ENCODE measurements at regions not wholly inside any gene's neighbourhood (a gene's known extent, or its start where the extent isn't known, plus 50 kb on each side); places are given as distances from the start of the nearest gene placed in this dataset.
"Not testable (repeated sequence)": the region's sequence is repeated elsewhere in the genome, so short reads cannot be mapped to it uniquely, and the experiment has no call there.

GRCh38 chr4:104382961-104383360, 111.7 kb downstream of the CXXC4 start:
- H3K9me3 Mint-ChIP-seq (ENCODE audit: low read depth): peaks cover 15% of the 10 kb centered on the region
- H3K36me3 Mint-ChIP-seq (ENCODE audit: low read depth): no peaks in the 10 kb centered on the region
- intact Hi-C loops (cut with DNase I, micrococcal nuclease): no loop called here
- POLR2A ChIA-PET: no interaction called here
- no peaks in the 10 kb centered on the region for H3K27me3 Mint-ChIP-seq
- no peak for ATAC-seq
- no peaks in the 10 kb centered on the region for H3K4me1 Mint-ChIP-seq
- H3K4me3 Mint-ChIP-seq: no peak overlapping the region
- CTCF ChIA-PET: no interaction called here
- no peak overlapping the region for H3K27ac Mint-ChIP-seq
- DNase-seq: no peak

- no peak for ATAC-seq
- POLR2A ChIA-PET: no interaction called here
- Mint-ChIP-seq H3K27me3 (no peaks in the 10 kb centered on the region), H3K9me3 (ENCODE audit: low read depth) (peaks cover 15% of the 10 kb centered on the region), H3K4me3 (no peak overlapping the region), H3K27ac (no peak overlapping the region), H3K4me1 (no peaks in the 10 kb centered on the region), H3K36me3 (ENCODE audit: low read depth) (no peaks in the 10 kb centered on the region)
- no peak for DNase-seq
- intact Hi-C loops (cut with DNase I, micrococcal nuclease): no loop called here
- CTCF ChIA-PET: no interaction called here
Observed at GRCh38 chr4:104381729-104382128, 113.0 kb downstream of the CXXC4 start.

- DNase-seq: no peak
- POLR2A ChIA-PET: no interaction called here
- Mint-ChIP-seq H3K27me3 (no peaks in the 10 kb centered on the region), H3K4me1 (no peaks in the 10 kb centered on the region), H3K27ac (no peak overlapping the region), H3K4me3 (no peak overlapping the region), H3K36me3 (ENCODE audit: low read depth) (no peaks in the 10 kb centered on the region), H3K9me3 (ENCODE audit: low read depth) (peaks cover 9% of the 10 kb centered on the region)
- CTCF ChIA-PET: interaction anchor here (1.0 kb wide), 1 partner anchor 10 kb away, joined by 4 read pairs; no protein-coding TSS in a partner anchor
- intact Hi-C loops (cut with DNase I, micrococcal nuclease): no loop called here
- no peak for ATAC-seq
Observed at GRCh38 chr4:104365618-104366017, 129.1 kb downstream of the CXXC4 start.

GRCh38 chr4:104353481-104353880, 141.2 kb downstream of the CXXC4 start:
- H3K4me3 Mint-ChIP-seq: no peak overlapping the region
- peaks cover 1% of the 10 kb centered on the region for H3K36me3 Mint-ChIP-seq (ENCODE audit: low read depth)
- POLR2A ChIA-PET: no interaction called here
- no peaks in the 10 kb centered on the region for H3K27me3 Mint-ChIP-seq
- DNase-seq (no peak), ATAC-seq (no peak)
- CTCF ChIA-PET: no interaction called here
- H3K9me3 Mint-ChIP-seq (ENCODE audit: low read depth): peaks cover 25% of the 10 kb centered on the region
- intact Hi-C loops (cut with DNase I, micrococcal nuclease): no loop called here
- H3K4me1 Mint-ChIP-seq: no peaks in the 10 kb centered on the region
- no peak overlapping the region for H3K27ac Mint-ChIP-seq

- H3K36me3 Mint-ChIP-seq (ENCODE audit: low read depth): peaks cover 1% of the 10 kb centered on the region
- no peak overlapping the region for H3K27ac Mint-ChIP-seq
- ATAC-seq: no peak
- peaks cover 24% of the 10 kb centered on the region for H3K9me3 Mint-ChIP-seq (ENCODE audit: low read depth)
- no peak for DNase-seq
- intact Hi-C loops (cut with DNase I, micrococcal nuclease): no loop called here
- H3K27me3 Mint-ChIP-seq: no peaks in the 10 kb centered on the region
- H3K4me3 Mint-ChIP-seq: no peak overlapping the region
- no peaks in the 10 kb centered on the region for H3K4me1 Mint-ChIP-seq
- ChIA-PET POLR2A (no interaction called here), CTCF (no interaction called here)
Observed at GRCh38 chr4:104352211-104352610, 142.5 kb downstream of the CXXC4 start.

- ATAC-seq (no peak), DNase-seq (no peak)
- POLR2A ChIA-PET: no interaction called here
- H3K36me3 Mint-ChIP-seq (ENCODE audit: low read depth): peaks cover 1% of the 10 kb centered on the region
- no peak overlapping the region for H3K4me3 Mint-ChIP-seq
- intact Hi-C loops (cut with DNase I, micrococcal nuclease): no loop called here
- CTCF ChIA-PET: no interaction called here
- peaks cover 23% of the 10 kb centered on the region for H3K9me3 Mint-ChIP-seq (ENCODE audit: low read depth)
- no peaks in the 10 kb centered on the region for H3K4me1 Mint-ChIP-seq
- H3K27ac Mint-ChIP-seq: no peak overlapping the region
- H3K27me3 Mint-ChIP-seq: no peaks in the 10 kb centered on the region
Observed at GRCh38 chr4:104351706-104352105, 143.0 kb downstream of the CXXC4 start.

GRCh38 chr4:104345598-104346242, 149.0 kb downstream of the CXXC4 start:
- ChIA-PET POLR2A (no interaction called here), CTCF (interaction anchor here (1.2 kb wide), 1 partner anchor 10 kb away, joined by 4 read pairs; no protein-coding TSS in a partner anchor)
- H3K4me1 Mint-ChIP-seq: no peaks in the 10 kb centered on the region
- H3K27ac Mint-ChIP-seq: no peak overlapping the region
- no peaks in the 10 kb centered on the region for H3K36me3 Mint-ChIP-seq (ENCODE audit: low read depth)
- DNase-seq (no peak), ATAC-seq (no peak)
- H3K27me3 Mint-ChIP-seq: no peaks in the 10 kb centered on the region
- H3K4me3 Mint-ChIP-seq: no peak overlapping the region
- H3K9me3 Mint-ChIP-seq (ENCODE audit: low read depth): peaks cover 8% of the 10 kb centered on the region
- intact Hi-C loops (cut with DNase I, micrococcal nuclease): no loop called here

GRCh38 chr4:104344342-104344980, 150.2 kb downstream of the CXXC4 start:
- ChIA-PET POLR2A (no interaction called here), CTCF (interaction anchor here (1.0 to 1.2 kb wide), 2 partner anchors 8 to 10 kb away, joined by 3 to 4 read pairs; no protein-coding TSS in a partner anchor)
- no peaks in the 10 kb centered on the region for H3K4me1 Mint-ChIP-seq

GRCh38 chr4:104334410-104334809, 160.3 kb downstream of the CXXC4 start:
- H3K4me3 Mint-ChIP-seq: no peak overlapping the region
- intact Hi-C loops (cut with DNase I, micrococcal nuclease): no loop called here
- DNase-seq (no peak), ATAC-seq (no peak)
- ChIA-PET CTCF (no interaction called here), POLR2A (no interaction called here)
- H3K27me3 Mint-ChIP-seq: no peaks in the 10 kb centered on the region
- no peaks in the 10 kb centered on the region for H3K4me1 Mint-ChIP-seq
- no peaks in the 10 kb centered on the region for H3K36me3 Mint-ChIP-seq (ENCODE audit: low read depth)
- no peak overlapping the region for H3K27ac Mint-ChIP-seq
- peaks cover 12% of the 10 kb centered on the region for H3K9me3 Mint-ChIP-seq (ENCODE audit: low read depth)

More at GRCh38 chr4:104344342-104344980, 150.2 kb downstream of the CXXC4 start:
- Mint-ChIP-seq H3K27me3 (no peaks in the 10 kb centered on the region), H3K27ac (no peak overlapping the region), H3K9me3 (ENCODE audit: low read depth) (peaks cover 4% of the 10 kb centered on the region), H3K36me3 (ENCODE audit: low read depth) (no peaks in the 10 kb centered on the region), H3K4me3 (no peak overlapping the region)
- intact Hi-C loops (cut with DNase I, micrococcal nuclease): no loop called here
- ATAC-seq (no peak), DNase-seq (no peak)

GRCh38 chr4:104330125-104330905, 164.4 kb downstream of the CXXC4 start:
- H3K4me1 Mint-ChIP-seq: no peaks in the 10 kb centered on the region
- H3K9me3 Mint-ChIP-seq (ENCODE audit: low read depth): peaks cover 15% of the 10 kb centered on the region
- H3K27ac Mint-ChIP-seq: no peak overlapping the region
- no peaks in the 10 kb centered on the region for H3K36me3 Mint-ChIP-seq (ENCODE audit: low read depth)
- DNase-seq (no peak), ATAC-seq (no peak)
- H3K27me3 Mint-ChIP-seq: no peaks in the 10 kb centered on the region
- H3K4me3 Mint-ChIP-seq: no peak overlapping the region
- ChIA-PET CTCF (no interaction called here), POLR2A (no interaction called here)
- intact Hi-C loops (cut with DNase I, micrococcal nuclease): no loop called here

- H3K4me3 Mint-ChIP-seq; H3K27me3 Mint-ChIP-seq; H3K36me3 Mint-ChIP-seq (ENCODE audit: low read depth); ATAC-seq; intact Hi-C loops (cut with DNase I, micrococcal nuclease); H3K27ac Mint-ChIP-seq; DNase-seq; CTCF ChIA-PET; POLR2A ChIA-PET; H3K4me1 Mint-ChIP-seq: not testable (repeated sequence)
- H3K9me3 Mint-ChIP-seq (ENCODE audit: low read depth): peaks cover 12% of the 10 kb centered on the region
Observed at GRCh38 chr4:104326991-104327694, 167.6 kb downstream of the CXXC4 start.
